ENCODE measurements at regions not wholly inside any gene's neighbourhood (a gene's known extent, or its start where the extent isn't known, plus 50 kb on each side); places are given as distances from the start of the nearest gene placed in this dataset.

- CTCF ChIA-PET, result no interaction called here
- no peak overlapping the region for H3K27ac Mint-ChIP-seq
Measured at GRCh38 chr1:117770981-117771531, 158.4 kb downstream of the GDAP2 start.

GRCh38 chr1:117779364-117779763 lies 150.1 kb downstream of the GDAP2 start:
- no peaks in the 10 kb centered on the region for H3K36me3 Mint-ChIP-seq (ENCODE audit: low read depth)
- intact Hi-C loops (cut with micrococcal nuclease), result no loop called here
- TF ChIP-seq CTCF (IDR thresholded peaks at IDR 0.05), result no peak
- H3K4me1 Mint-ChIP-seq, result no peaks in the 10 kb centered on the region
- ATAC-seq (ENCODE audit: low read depth) (no peak), DNase-seq (no peak)
- H3K9me3 Mint-ChIP-seq, result no peaks in the 10 kb centered on the region
- no peak overlapping the region for H3K4me3 Mint-ChIP-seq
- CTCF ChIA-PET, result no interaction called here
- peaks cover 12% of the 10 kb centered on the region for H3K27me3 Mint-ChIP-seq
- POLR2A ChIA-PET, result no interaction called here
- no peak overlapping the region for H3K27ac Mint-ChIP-seq

More at GRCh38 chr1:117770981-117771531, 158.4 kb downstream of the GDAP2 start:
- POLR2A ChIA-PET, result no interaction called here
- TF ChIP-seq CTCF (IDR thresholded peaks at IDR 0.05), result no peak
- ATAC-seq (ENCODE audit: low read depth) (no peak), DNase-seq (no peak)
- intact Hi-C loops (cut with micrococcal nuclease), result no loop called here
- Mint-ChIP-seq H3K27me3 (peaks cover 20% of the 10 kb centered on the region), H3K36me3 (ENCODE audit: low read depth) (no peaks in the 10 kb centered on the region), H3K4me3 (no peak overlapping the region), H3K9me3 (peaks cover 38% of the 10 kb centered on the region), H3K4me1 (no peaks in the 10 kb centered on the region)

GRCh38 chr1:117780687-117781475 lies 148.5 kb downstream of the GDAP2 start:
- intact Hi-C loops (cut with micrococcal nuclease), result no loop called here
- no peak for DNase-seq
- H3K27me3 Mint-ChIP-seq, result peaks cover 12% of the 10 kb centered on the region
- no peak overlapping the region for H3K27ac Mint-ChIP-seq
- H3K9me3 Mint-ChIP-seq, result no peaks in the 10 kb centered on the region
- H3K4me1 Mint-ChIP-seq, result peaks cover 4% of the 10 kb centered on the region
- TF ChIP-seq CTCF (IDR thresholded peaks at IDR 0.05), result no peak
- CTCF ChIA-PET, result interaction anchor here (1.2 kb wide), 1 partner anchor 246 kb away, joined by 3 read pairs; no protein-coding TSS in a partner anchor
- H3K4me3 Mint-ChIP-seq, result no peak overlapping the region
- POLR2A ChIA-PET, result no interaction called here
- no peaks in the 10 kb centered on the region for H3K36me3 Mint-ChIP-seq (ENCODE audit: low read depth)
- ATAC-seq (ENCODE audit: low read depth), result no peak

GRCh38 chr1:117782056-117782455 lies 147.4 kb downstream of the GDAP2 start:
- H3K27ac Mint-ChIP-seq, result no peak overlapping the region
- peaks cover 14% of the 10 kb centered on the region for H3K27me3 Mint-ChIP-seq
- CTCF ChIA-PET, result interaction anchor here (1.2 kb wide), 1 partner anchor 247 kb away, joined by 3 read pairs; no protein-coding TSS in a partner anchor
- intact Hi-C loops (cut with micrococcal nuclease), result no loop called here
- POLR2A ChIA-PET, result no interaction called here
- H3K36me3 Mint-ChIP-seq (ENCODE audit: low read depth), result no peaks in the 10 kb centered on the region
- DNase-seq (no peak), ATAC-seq (ENCODE audit: low read depth) (no peak)
- TF ChIP-seq CTCF (IDR thresholded peaks at IDR 0.05), result no peak
- H3K4me1 Mint-ChIP-seq, result peaks cover 4% of the 10 kb centered on the region
- H3K4me3 Mint-ChIP-seq, result no peak overlapping the region
- no peaks in the 10 kb centered on the region for H3K9me3 Mint-ChIP-seq

GRCh38 chr1:117783606-117784396 lies 145.6 kb downstream of the GDAP2 start:
- H3K4me1 Mint-ChIP-seq, result peaks cover 4% of the 10 kb centered on the region
- intact Hi-C loops (cut with micrococcal nuclease), result no loop called here
- no peak overlapping the region for H3K27ac Mint-ChIP-seq
- no peak for TF ChIP-seq CTCF (IDR thresholded peaks at IDR 0.05)
- H3K36me3 Mint-ChIP-seq (ENCODE audit: low read depth), result no peaks in the 10 kb centered on the region
- H3K4me3 Mint-ChIP-seq, result no peak overlapping the region
- no peaks in the 10 kb centered on the region for H3K9me3 Mint-ChIP-seq
- DNase-seq (no peak), ATAC-seq (ENCODE audit: low read depth) (no peak)
- ChIA-PET POLR2A (no interaction called here), CTCF (no interaction called here)
- peaks cover 10% of the 10 kb centered on the region for H3K27me3 Mint-ChIP-seq

Measured in activated B cell treated with CpG ODN at 0.5 μM for 24 hours (primary cell).